ENCODE measurements at regions not wholly inside any gene's neighbourhood (a gene's known extent, or its start where the extent isn't known, plus 50 kb on each side); places are given as distances from the start of the nearest gene placed in this dataset.
"Not testable (repeated sequence)": the region's sequence is repeated elsewhere in the genome, so short reads cannot be mapped to it uniquely, and the experiment has no call there.

DNA sequence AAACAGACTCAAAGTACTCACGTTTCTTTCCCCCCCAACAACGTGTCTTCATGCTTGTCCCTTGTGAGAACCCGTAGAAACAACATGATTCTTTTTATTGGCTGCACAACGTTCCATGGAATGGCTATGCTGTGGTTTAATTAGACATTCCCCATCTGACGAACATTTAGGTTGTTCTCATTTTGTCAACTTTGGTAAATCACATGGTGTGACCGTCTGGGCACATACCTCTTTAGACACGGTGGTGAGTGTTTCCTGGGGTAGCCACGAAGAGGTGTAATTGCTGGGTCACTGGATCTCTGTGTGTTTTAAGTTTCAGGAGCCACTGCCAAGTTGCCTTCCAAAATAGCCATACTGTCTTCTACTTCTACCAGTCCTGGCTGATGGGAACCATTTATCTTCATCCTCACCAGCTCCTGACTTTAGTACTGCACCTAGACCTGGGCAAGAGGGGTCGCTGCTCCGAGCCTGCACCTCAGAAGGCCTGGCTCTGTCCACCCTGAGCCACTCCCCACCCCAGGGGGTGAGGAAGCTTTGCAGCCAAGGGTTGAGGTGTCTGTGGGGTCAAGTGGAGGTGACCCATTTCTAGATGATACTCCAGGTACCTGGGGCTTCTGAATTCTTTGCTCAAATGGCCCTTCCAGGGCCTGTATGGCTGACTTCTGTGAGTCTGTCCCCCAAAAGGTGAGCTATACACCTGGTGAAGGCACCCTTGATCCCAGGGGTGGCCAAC, 84.7 kb downstream of the IRX5 start:
- no peak for DNase-seq (ENCODE audit: low spot score)

DNA sequence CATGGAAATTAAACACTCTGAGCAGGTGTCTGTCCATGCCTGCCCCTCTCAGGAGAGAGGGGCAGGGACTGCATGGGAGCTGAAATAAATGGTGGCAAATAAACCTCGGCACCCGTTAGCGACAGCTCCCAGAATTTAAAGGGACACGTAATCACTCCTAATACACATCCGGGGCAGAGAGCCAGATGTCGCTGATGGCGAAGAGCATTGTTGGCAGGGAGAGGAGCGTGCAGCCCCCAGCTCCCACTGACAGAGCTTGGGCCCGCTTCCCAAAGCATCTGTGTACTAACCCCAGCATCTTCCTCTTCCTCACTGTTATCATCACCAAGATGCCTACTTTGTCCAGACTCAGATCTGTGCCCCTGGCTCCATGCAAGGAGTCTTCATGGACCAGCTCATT, 85.8 kb downstream of the IRX5 start:
- DNase-seq (ENCODE audit: low spot score): no peak

- no peak for DNase-seq (ENCODE audit: low spot score)
Observed at GRCh38 chr16:55017321-55017720, 86.7 kb downstream of the IRX5 start.

DNA sequence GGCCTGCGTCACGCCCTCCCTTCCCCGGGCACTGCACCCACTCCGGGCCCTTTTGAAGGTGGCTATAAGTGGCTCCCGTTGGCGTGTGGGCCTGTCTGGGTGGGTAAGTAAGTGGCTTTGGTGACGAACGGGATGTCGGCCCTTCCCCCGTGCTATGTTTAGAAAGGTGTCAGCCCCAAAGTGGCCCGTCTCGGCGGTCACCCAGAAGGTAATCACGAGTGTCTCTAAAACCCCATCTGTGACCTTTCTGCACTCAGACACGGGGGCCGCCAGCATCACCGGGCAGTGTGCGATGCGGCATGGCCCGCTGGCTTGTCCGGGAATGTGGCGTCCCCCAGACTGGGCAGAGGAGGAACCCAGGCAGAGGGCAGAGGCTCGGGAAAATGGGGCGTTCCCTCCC, 88.2 kb downstream of the IRX5 start:
- DNase-seq (ENCODE audit: low spot score): no peak

GRCh38 chr16:55019419-55020131, 88.9 kb downstream of the IRX5 start:
- no peak for DNase-seq (ENCODE audit: low spot score)

- DNase-seq (ENCODE audit: low spot score): no peak
Observed at GRCh38 chr16:55021595-55022475, 91.2 kb downstream of the IRX5 start.

- DNase-seq (ENCODE audit: low spot score): not testable (repeated sequence)
Observed at GRCh38 chr16:55027260-55027659, 96.6 kb downstream of the IRX5 start.

DNA sequence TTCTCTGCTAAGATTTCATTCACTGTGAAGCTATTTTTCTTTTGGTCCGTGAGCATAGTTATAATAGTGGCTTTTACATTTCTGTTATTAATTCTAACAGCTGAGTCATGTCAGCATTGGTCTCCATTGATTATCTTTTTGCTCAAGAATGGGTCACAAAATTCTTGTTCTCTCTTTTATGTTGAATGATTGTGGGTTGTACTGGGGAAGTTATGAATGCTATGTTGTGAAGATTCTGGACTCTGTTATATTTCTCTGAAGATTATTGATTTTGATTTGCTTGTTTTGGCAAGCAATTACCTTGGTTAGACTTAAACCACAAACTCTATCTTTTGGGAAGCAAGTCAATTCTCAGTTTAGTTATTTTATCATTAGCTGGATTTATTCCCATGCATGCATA, 98.8 kb downstream of the IRX5 start:
- no peak for DNase-seq (ENCODE audit: low spot score)

DNA sequence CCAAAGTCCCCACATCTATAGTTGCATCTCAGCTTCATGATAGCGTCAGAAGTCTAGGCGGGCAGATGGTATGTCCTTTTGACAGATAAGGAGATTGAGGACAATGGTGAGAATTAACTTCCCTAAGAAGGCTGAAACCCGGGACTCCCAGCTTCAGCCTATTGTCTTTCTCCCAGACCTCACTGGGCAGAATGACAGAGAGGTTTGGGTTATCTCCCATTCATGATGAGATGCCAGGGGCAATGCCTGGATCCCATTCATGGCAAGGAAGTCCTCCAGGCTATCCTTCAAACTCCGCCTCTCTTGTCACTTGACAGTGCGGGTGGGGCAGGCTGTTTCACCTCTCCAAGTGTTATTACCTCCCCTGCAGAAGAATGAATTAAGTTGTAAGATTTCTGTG, 100.3 kb downstream of the IRX5 start:
- DNase-seq (ENCODE audit: low spot score): no peak

DNA sequence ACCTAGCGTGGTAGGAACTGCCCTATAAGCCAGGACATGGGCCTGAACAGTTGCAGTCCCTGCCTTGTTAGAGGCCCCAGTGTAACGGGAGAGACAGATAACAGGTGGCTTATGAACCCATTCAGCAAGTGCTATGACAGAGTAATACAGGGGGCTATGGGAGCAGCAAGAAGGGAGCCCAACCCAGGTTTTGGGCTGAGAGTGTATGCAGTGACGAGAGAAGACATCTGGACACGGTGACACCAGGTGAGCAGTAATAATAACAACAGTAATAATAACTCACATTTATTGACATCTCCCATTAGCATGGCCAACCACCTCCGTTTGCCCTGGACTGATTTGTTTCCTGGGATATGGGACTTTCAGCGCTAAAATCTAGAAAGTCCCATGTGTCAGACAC, 100.8 kb downstream of the IRX5 start:
- no peak for DNase-seq (ENCODE audit: low spot score)

GRCh38 chr16:55033225-55034156, 102.8 kb downstream of the IRX5 start:
- no peak for DNase-seq (ENCODE audit: low spot score)

DNA sequence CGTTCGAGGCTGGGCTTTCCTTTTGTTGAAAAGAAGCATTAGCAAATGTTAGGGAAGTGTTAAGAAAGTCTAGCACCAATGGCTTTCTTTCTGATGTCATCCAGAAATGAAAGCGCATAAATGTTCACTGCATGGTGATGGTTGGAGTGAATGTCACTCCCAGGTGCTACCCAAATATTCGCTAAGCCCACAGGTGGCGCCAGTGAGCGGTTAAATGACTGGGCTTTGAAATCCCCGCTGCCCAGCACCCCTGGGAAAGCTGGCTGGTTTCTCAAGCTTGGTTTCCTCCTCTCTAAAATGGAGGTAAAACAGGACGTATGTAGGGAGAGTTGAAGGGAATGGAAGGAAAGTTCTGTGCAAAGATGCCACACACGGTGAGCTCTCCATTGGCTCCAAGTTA, 104.4 kb downstream of the IRX5 start:
- no peak for DNase-seq (ENCODE audit: low spot score)

- no peak for DNase-seq (ENCODE audit: low spot score)
Observed at GRCh38 chr16:55035956-55036355, 105.3 kb downstream of the IRX5 start.

DNA sequence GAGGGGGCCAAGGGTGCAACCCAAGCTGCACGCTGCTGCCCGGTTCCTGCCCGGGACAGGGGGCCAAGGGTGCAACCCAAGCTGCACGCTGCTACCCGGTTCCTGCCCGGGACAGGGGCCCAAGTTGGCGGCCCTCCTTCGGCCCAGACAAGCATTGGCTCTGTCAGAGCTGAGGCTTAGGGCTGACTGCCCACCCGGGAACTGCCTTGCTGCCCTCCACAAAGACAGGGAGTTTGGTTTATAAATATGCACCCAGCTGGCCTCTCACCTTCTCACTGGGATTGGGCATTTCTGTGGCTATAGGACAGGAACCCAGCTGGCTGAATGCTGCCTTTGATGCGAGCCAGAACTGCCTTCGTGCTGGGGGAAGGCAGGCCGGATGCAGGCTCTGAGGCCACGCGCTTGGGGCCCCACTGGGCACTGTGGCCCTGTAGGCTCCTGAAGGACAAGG, 105.7 kb downstream of the IRX5 start:
- DNase-seq (ENCODE audit: low spot score): no peak

GRCh38 chr16:55037046-55037445, 106.4 kb downstream of the IRX5 start:
- no peak for DNase-seq (ENCODE audit: low spot score)

GRCh38 chr16:55037966-55038365, 107.3 kb downstream of the IRX5 start:
- DNase-seq (ENCODE audit: low spot score): no peak

GRCh38 chr16:55039042-55039441, 108.4 kb downstream of the IRX5 start:
- DNase-seq (ENCODE audit: low spot score): no peak

DNA sequence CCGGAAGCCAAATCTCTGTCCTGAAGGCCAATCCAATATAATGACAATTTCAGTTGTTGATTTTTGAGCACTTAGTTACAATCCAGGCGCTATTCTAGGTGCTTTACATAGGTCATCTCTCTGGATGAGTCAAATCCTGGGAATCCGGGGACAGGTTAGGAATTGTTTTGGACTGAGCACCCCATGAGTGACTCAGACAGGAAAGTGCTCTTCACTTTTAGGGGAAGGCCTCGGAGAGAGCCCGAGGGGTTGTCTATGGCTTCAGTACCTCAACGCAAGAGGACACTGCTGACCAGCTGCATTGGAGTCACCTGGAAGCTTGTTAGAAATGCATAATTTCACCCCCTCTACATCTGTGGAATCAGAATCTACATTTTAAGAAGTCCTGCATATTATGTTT, 108.8 kb downstream of the IRX5 start:
- DNase-seq (ENCODE audit: low spot score): no peak

DNA sequence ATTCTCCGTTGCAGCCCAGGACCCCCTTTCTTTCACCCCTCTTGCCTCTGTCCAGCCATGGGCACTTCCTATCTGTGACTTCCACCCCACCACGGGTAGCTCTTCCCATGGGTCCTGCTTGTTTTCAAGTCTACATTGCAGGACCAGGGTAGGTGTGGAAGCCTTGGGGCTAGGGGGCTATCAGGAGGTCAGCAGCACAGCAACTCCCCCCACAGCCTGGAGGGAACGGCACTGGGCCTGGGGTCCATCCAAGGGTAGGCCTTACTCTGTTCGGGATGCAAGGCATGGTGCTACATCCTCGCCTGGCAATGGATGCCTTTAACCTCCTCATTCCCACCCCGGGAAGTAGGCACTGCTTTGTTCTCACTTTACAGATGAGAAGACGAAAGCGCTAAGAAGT, 109.3 kb downstream of the IRX5 start:
- DNase-seq (ENCODE audit: low spot score): no peak

- peak; percentile 27 for DNase-seq (ENCODE audit: low spot score)
Observed at GRCh38 chr16:55040366-55041086, 109.9 kb downstream of the IRX5 start.

Measured in ureter (tissue), 1 donor.